ENCODE measurements at regions not wholly inside any gene's neighbourhood (a gene's known extent, or its start where the extent isn't known, plus 50 kb on each side); places are given as distances from the start of the nearest gene placed in this dataset.

DNA sequence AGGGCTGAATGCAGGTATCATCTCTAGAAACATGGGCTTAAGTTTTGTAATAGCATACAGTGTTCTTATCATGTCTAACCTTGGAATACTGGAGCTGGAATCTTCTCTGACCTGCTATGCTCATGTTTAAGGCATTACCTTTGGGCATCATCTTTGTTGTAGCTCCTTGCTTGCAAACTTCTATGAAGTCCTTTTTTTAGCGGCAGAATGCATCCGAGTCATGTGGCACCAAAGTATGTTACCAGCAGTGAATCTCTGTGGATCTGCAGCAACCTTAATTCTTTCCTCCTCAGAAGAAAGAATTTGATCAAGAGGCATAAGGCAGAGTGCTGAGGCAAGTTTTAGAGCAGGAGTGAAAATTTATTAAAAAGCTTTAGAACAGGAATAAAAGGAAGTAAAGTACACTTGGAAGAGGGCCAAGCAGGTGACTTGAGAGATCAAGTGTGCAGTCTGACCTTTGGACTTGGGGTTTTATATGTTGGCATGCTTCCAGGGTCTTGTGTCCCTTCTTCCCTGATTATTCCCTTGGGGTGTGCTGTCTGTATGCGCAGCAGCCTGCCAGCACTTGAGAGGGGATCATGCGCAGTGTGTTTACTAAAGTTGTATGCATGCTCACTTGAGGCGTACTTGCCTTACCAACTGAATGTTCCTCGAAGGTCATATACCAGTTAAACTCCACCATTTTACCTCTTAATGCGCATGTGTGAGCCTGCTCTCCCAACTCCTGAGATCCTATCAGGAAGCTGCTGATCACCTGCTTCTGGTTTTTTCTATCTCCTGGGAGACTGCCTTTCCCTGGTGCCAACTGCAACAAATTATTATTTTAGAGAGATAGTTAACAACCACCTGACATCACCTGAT is 115.5 kb downstream of the LACC1 start:
- intact Hi-C loops (cut with DNase I) = no loop called here
- no peaks in the 10 kb centered on the region for H3K4me1 ChIP-seq
- TF ChIP-seq, protein P1, sequence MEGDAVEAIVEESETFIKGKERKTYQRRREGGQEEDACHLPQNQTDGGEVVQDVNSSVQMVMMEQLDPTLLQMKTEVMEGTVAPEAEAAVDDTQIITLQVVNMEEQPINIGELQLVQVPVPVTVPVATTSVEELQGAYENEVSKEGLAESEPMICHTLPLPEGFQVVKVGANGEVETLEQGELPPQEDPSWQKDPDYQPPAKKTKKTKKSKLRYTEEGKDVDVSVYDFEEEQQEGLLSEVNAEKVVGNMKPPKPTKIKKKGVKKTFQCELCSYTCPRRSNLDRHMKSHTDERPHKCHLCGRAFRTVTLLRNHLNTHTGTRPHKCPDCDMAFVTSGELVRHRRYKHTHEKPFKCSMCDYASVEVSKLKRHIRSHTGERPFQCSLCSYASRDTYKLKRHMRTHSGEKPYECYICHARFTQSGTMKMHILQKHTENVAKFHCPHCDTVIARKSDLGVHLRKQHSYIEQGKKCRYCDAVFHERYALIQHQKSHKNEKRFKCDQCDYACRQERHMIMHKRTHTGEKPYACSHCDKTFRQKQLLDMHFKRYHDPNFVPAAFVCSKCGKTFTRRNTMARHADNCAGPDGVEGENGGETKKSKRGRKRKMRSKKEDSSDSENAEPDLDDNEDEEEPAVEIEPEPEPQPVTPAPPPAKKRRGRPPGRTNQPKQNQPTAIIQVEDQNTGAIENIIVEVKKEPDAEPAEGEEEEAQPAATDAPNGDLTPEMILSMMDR (IDR thresholded peaks at IDR 0.05) = no peak

DNA sequence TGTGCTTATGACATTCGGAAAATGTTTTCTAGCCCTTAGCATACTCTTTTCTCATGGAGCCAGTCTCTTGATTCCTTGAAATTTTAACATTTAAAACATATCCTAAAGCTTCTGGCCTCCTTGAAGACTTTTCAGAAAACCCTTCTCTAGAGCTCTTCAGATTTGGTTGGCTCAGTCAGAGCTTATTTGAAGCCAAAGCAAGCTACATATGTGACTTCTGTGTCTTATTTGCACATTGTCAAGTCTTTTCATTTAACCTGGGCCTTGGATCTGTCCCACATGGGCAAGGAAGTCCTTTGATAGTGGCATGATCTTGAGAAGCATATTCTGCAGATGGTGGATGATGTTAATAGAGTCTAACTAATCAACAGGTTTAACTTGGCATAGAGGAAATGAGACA is 116.5 kb downstream of the LACC1 start:
- TF ChIP-seq, protein P1 (IDR thresholded peaks at IDR 0.05) = no peak
- no peak overlapping the region for H3K27ac ChIP-seq
- intact Hi-C loops (cut with DNase I) = no loop called here
- ATAC-seq (no peak), DNase-seq (no peak)
- H3K27me3 ChIP-seq (ENCODE audit: low read depth) = no peaks in the 10 kb centered on the region
- no peak overlapping the region for H3K4me3 ChIP-seq
- H3K36me3 ChIP-seq = no peaks in the 10 kb centered on the region
- H3K9me3 ChIP-seq = peaks cover 11% of the 10 kb centered on the region
- H3K4me1 ChIP-seq = no peaks in the 10 kb centered on the region

More for the DNA sequence above, 115.5 kb downstream of the LACC1 start:
- H3K4me3 ChIP-seq = no peak overlapping the region
- no peaks in the 10 kb centered on the region for H3K27me3 ChIP-seq (ENCODE audit: low read depth)
- DNase-seq (no peak), ATAC-seq (no peak)
- H3K36me3 ChIP-seq = no peaks in the 10 kb centered on the region
- peaks cover 11% of the 10 kb centered on the region for H3K9me3 ChIP-seq
- H3K27ac ChIP-seq = no peak overlapping the region

DNA sequence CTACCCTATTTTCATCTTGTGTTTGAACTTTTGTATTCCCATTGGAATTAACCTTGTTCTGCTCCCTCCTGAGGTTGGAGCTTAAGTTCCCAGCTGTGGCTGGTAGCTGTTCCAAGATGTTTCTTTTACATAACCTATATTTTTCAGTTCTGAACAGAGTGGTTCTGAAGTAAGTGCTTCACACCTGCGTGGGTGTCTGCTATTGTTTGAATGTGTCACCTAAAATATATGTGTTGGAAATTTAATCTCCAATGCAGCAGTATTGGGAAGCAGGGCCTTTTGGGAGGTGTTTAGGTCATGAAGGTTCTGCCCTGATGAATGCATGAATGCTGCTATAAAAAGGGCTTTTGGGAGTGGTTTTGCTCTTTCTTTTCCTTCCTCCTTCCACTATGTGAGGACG is 123.8 kb downstream of the LACC1 start:
- ATAC-seq = no peak
- Histone ChIP-seq H3K36me3 (no peaks in the 10 kb centered on the region), H3K9me3 (peaks cover 6% of the 10 kb centered on the region), H3K27ac (no peak overlapping the region), H3K27me3 (ENCODE audit: low read depth) (no peaks in the 10 kb centered on the region), H3K4me1 (no peaks in the 10 kb centered on the region), H3K4me3 (no peak overlapping the region)
- TF ChIP-seq, protein P1 (IDR thresholded peaks at IDR 0.05) = no peak
- intact Hi-C loops (cut with DNase I) = no loop called here
- no peak for DNase-seq

DNA sequence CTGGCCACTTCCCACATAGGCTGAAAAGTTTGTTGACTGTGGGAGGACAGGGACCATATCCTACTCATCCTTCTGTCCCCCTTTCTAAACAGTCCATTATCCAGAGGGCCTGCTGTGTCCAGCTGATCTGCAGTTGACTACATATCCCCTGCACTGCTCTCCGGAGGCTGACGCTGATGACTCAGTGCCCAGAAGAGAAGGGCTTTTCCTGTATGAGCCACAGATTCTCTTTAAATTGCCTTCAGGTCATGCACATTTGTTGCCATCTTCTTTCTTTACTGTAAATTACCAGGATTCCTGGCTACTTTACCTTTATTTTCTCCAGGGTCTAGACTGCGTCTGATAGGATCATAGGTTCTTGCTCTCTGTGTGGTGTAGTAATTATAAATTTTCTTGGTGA is 125.2 kb downstream of the LACC1 start:
- H3K27me3 ChIP-seq (ENCODE audit: low read depth) = no peaks in the 10 kb centered on the region
- H3K36me3 ChIP-seq = no peaks in the 10 kb centered on the region
- DNase-seq = no peak
- H3K4me1 ChIP-seq = no peaks in the 10 kb centered on the region
- intact Hi-C loops (cut with DNase I) = no loop called here
- ATAC-seq = no peak
- H3K4me3 ChIP-seq = no peak overlapping the region
- peaks cover 6% of the 10 kb centered on the region for H3K9me3 ChIP-seq
- TF ChIP-seq, protein P1 (IDR thresholded peaks at IDR 0.05) = no peak
- H3K27ac ChIP-seq = no peak overlapping the region

DNA sequence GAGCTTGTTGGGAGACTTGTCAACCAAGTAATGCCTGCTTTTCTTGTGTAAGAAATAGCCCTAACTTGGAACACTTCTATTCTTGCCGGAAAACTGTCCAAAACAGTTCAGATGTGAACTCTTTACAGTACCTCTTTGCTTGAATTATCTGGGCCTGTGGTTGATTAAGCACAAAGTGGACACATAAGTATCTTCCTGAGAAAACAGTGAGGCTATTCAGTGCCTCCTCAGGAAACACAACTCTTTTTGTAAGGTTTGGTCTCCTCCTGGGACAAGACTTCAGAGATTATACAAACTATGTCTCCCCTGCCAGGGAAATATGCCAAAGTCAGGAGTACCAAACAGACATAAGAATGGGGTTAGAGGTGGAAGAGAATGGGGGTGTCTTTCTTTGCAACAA is 127.7 kb downstream of the LACC1 start:
- H3K4me3 ChIP-seq = no peak overlapping the region
- H3K27ac ChIP-seq = no peak overlapping the region
- no peak for ATAC-seq
- TF ChIP-seq, protein P1 (IDR thresholded peaks at IDR 0.05) = no peak
- H3K4me1 ChIP-seq = no peaks in the 10 kb centered on the region
- H3K27me3 ChIP-seq (ENCODE audit: low read depth) = no peaks in the 10 kb centered on the region
- no peak for DNase-seq
- intact Hi-C loops (cut with DNase I) = no loop called here
- H3K36me3 ChIP-seq = no peaks in the 10 kb centered on the region
- H3K9me3 ChIP-seq = peaks cover 6% of the 10 kb centered on the region

Measured in lower lobe of right lung (tissue), 2 donors.